ENCODE measurements at regions not wholly inside any gene's neighbourhood (a gene's known extent, or its start where the extent isn't known, plus 50 kb on each side); places are given as distances from the start of the nearest gene placed in this dataset.
"Not testable (repeated sequence)": the region's sequence is repeated elsewhere in the genome, so short reads cannot be mapped to it uniquely, and the experiment has no call there.

GRCh38 chr6:159594106-159594749 lies 98.8 kb downstream of the SOD2 start:
- no peak for DNase-seq

GRCh38 chr6:159590835-159591234 lies 102.2 kb downstream of the SOD2 start:
- no peak for DNase-seq

GRCh38 chr6:159586684-159587083 lies 106.4 kb downstream of the SOD2 start:
- DNase-seq: no peak

GRCh38 chr6:159582736-159583135 lies 110.3 kb downstream of the SOD2 start:
- no peak for DNase-seq

- no peak for DNase-seq
Observed at GRCh38 chr6:159578629-159579028, 114.4 kb downstream of the SOD2 start.

- no peak for DNase-seq
Observed at GRCh38 chr6:159577564-159577963, 115.5 kb downstream of the SOD2 start.

GRCh38 chr6:159572439-159573110 lies 120.5 kb downstream of the SOD2 start:
- no peak for DNase-seq

- no peak for DNase-seq
Observed at GRCh38 chr6:159565181-159565710, 127.8 kb downstream of the SOD2 start.

- no peak for DNase-seq
Observed at GRCh38 chr6:159564456-159564855, 128.6 kb downstream of the SOD2 start.

- DNase-seq: no peak
Observed at GRCh38 chr6:159557031-159557430, 136.0 kb downstream of the SOD2 start.

- no peak for DNase-seq
Observed at GRCh38 chr6:159555082-159555875, 137.8 kb downstream of the SOD2 start.

- DNase-seq: no peak
Observed at GRCh38 chr6:159541296-159541695, 151.7 kb downstream of the SOD2 start.

GRCh38 chr6:159540883-159541282 lies 152.2 kb downstream of the SOD2 start:
- DNase-seq: no peak

GRCh38 chr6:159540152-159540551 lies 152.9 kb downstream of the SOD2 start:
- no peak for DNase-seq

GRCh38 chr6:159538031-159538430 lies 155.0 kb downstream of the SOD2 start:
- DNase-seq: not testable (repeated sequence)

GRCh38 chr6:159535656-159536350 lies 157.2 kb downstream of the SOD2 start:
- no peak for DNase-seq

- DNase-seq: no peak
Observed at GRCh38 chr6:159533568-159533967, 159.5 kb downstream of the SOD2 start.

- no peak for DNase-seq
Observed at GRCh38 chr6:159533016-159533415, 160.0 kb downstream of the SOD2 start.

GRCh38 chr6:159532155-159532554 lies 160.9 kb downstream of the SOD2 start:
- no peak for DNase-seq

GRCh38 chr6:159529934-159530333 lies 163.1 kb downstream of the SOD2 start:
- DNase-seq: no peak

- no peak for DNase-seq
Observed at GRCh38 chr6:159527351-159527750, 165.7 kb downstream of the SOD2 start.

- no peak for DNase-seq
Observed at GRCh38 chr6:159525445-159526025, 167.5 kb downstream of the SOD2 start.

Data from CD4-positive, alpha-beta T cell treated with Interleukin-12 subunit alpha and Interleukin-12 subunit beta, for 1 hour (primary cell).